A673 (cell line): ENCODE measurements at regions not wholly inside any gene's neighbourhood (a gene's known extent, or its start where the extent isn't known, plus 50 kb on each side); places are given as distances from the start of the nearest gene placed in this dataset.

Experiments
- BruUV-seq: library from RNA; stranded (reverse); fragments of 400-500 nt; replicated peaks from 2 replicates; lab custom pipeline; 2021; lab: Mats Ljungman, UMichigan
- CTCF ChIA-PET: fragments of 300-600 bp; sonication (Branson Sonifier 250); formaldehyde crosslinking; loops from one replicate; lab custom pipeline; 2022; ENCODE audit warnings: antibody characterized with exemption; lab: Charles Lee
- POLR2A ChIA-PET: fragments of 300-600 bp; sonication (Branson Sonifier 250); formaldehyde crosslinking; loops from one replicate; lab custom pipeline; 2022; ENCODE audit warnings: antibody characterized with exemption; ENCODE audit not compliant: low non-redundant PET; lab: Charles Lee
- DNase-seq: peaks from one replicate; pipeline ENCODE4 v3.0.0-alpha.2; 2015; ENCODE audit warnings: low spot score
- H3K27ac ChIP-seq: fragments of 200-600 bp; sonication (generic); 2 replicates; pipeline ENCODE4 v1.5.1; 2016; ENCODE audit warnings: mixed run types, low read depth, mild to moderate bottlenecking, mixed read lengths, antibody characterized with exemption, low read length; ENCODE audit not compliant: poor library complexity, severe bottlenecking
- H3K27me3 ChIP-seq: fragments of 200-600 bp; sonication (generic); replicated peaks from 2 replicates; pipeline ENCODE4 v1.6.1; 2017; ENCODE audit warnings: mixed run types, low read depth, mild to moderate bottlenecking, mixed read lengths, antibody characterized with exemption, low read length; ENCODE audit not compliant: insufficient read depth, poor library complexity
- H3K36me3 ChIP-seq: fragments of 200-600 bp; sonication (generic); 2 replicates; pipeline ENCODE4 v1.6.1; 2016; ENCODE audit warnings: mixed run types, mild to moderate bottlenecking, mixed read lengths, antibody characterized with exemption, low read length; ENCODE audit not compliant: insufficient read depth, poor library complexity, severe bottlenecking
- H3K4me1 ChIP-seq: fragments of 200-600 bp; sonication (generic); 2 replicates; pipeline ENCODE4 v1.6.1; 2017; ENCODE audit warnings: mixed run types, mild to moderate bottlenecking, mixed read lengths, antibody characterized with exemption, low read length; ENCODE audit not compliant: insufficient read depth, poor library complexity, severe bottlenecking
- H3K4me3 ChIP-seq: fragments of 200-600 bp; sonication (generic); 2 replicates; pipeline ENCODE4 v1.5.1; 2016; ENCODE audit warnings: low read depth, mixed run types, mild to moderate bottlenecking, mixed read lengths, low read length; ENCODE audit not compliant: poor library complexity, severe bottlenecking
- H3K9me3 ChIP-seq: fragments of 200-600 bp; sonication (generic); 2 replicates; pipeline ENCODE4 v1.6.1; 2016; ENCODE audit warnings: mixed run types, low read depth, mild to moderate bottlenecking, mixed read lengths, antibody characterized with exemption, low read length; ENCODE audit not compliant: poor library complexity, severe bottlenecking
- CTCF ChIP-seq: fragments of 300-800, 200-600 bp; sonication (generic); conservative IDR thresholded peaks from 2 replicates; pipeline ENCODE4 v1.5.1; 2017; ENCODE audit warnings: low read depth, mild to moderate bottlenecking, antibody characterized with exemption, low read length, moderate library complexity, mixed read lengths
- EZH2 ChIP-seq: fragments of 200-600 bp; sonication (generic); IDR thresholded peaks from 2 replicates; pipeline ENCODE4 v1.6.1; 2017; ENCODE audit warnings: borderline replicate concordance, low read depth, mild to moderate bottlenecking, mixed read lengths, antibody characterized with exemption, low read length; ENCODE audit not compliant: poor library complexity, severe bottlenecking
- intact Hi-C: fragments of 100-400 bp; cut with micrococcal nuclease; formaldehyde crosslinking; loops from one replicate; pipeline ENCODE4 v1.10.0; 2022; ENCODE audit not compliant: unreplicated experiment

- DNase-seq: no peak
- no TSS peak for BruUV-seq
- Histone ChIP-seq H3K4me3 (no peak overlapping the region), H3K9me3 (no peaks in the 10 kb centered on the region), H3K27ac (no peak overlapping the region), H3K36me3 (no peaks in the 10 kb centered on the region), H3K4me1 (no peaks in the 10 kb centered on the region), H3K27me3 (no peaks in the 10 kb centered on the region)
- no peak for TF ChIP-seq CTCF
- no peak for TF ChIP-seq EZH2
- ChIA-PET CTCF (no interaction called here), POLR2A (no interaction called here)
- intact Hi-C loops: no loop called here
Measured at GRCh38 chr1:202072211-202072765, 50.4 kb upstream of the GPR37L1 start.
